HepG2 (cell line): ENCODE measurements at regions not wholly inside any gene's neighbourhood (a gene's known extent, or its start where the extent isn't known, plus 50 kb on each side); places are given as distances from the start of the nearest gene placed in this dataset.

ENCODE experiments used
- ATAC-seq: fragments of 200-7000 bp; cut with Tn5 transposase; 3 replicates; pipeline ENCODE4 v1.9.1; 2020; ENCODE audit warnings: mild to moderate bottlenecking, moderate library complexity
- BruUV-seq: library from RNA; stranded (reverse); fragments of 400-500 nt; replicated peaks from 2 replicates; lab custom pipeline; 2021; lab: Mats Ljungman, UMichigan
- CTCF ChIA-PET: fragments of 300-600 bp; formaldehyde crosslinking; extraction: SDS; loops from one replicate; lab custom pipeline; 2021; ENCODE audit warnings: low total read pairs, inconsistent platforms, low intra/inter-chr PET ratio; lab: Yijun Ruan, JAX
- POLR2A ChIA-PET: fragments of 350-600 bp; sonication (Branson Sonifier 250); formaldehyde crosslinking; loops from one replicate; lab custom pipeline; 2020; ENCODE audit warnings: antibody characterized with exemption, inconsistent platforms; lab: Yijun Ruan, JAX
- DNase-seq: peaks from one replicate; pipeline ENCODE4 v3.0.0-alpha.2; 2015; ENCODE audit warnings: low spot score
- FAIRE-seq: peaks from 3 replicates; lab custom pipeline; 2011; peaks lifted over from hg19 to GRCh38; lab: Jason Lieb, UNC
- H2AFZ ChIP-seq: one replicate; pipeline ENCODE4 v1.6.1; 2011; ENCODE audit warnings: low read length, inconsistent platforms
- H3K27ac ChIP-seq: fragments of 300-600 bp; 3 replicates; pipeline ENCODE4 v1.8.0; 2011; ENCODE audit warnings: mixed run types, mild to moderate bottlenecking, mixed read lengths, low read length, inconsistent platforms; ENCODE audit not compliant: insufficient read depth; ENCODE audit errors: extremely low read length
- H3K27me3 ChIP-seq, 2 experiments: fragments of 200-600 bp in 1 of 2; 2 replicates in 1 of 2; 3 replicates in 1 of 2; pipeline versions ENCODE4 v1.6.0 to v1.8.0; 2011; ENCODE audit warnings: low read length in 2 of 2, mild to moderate bottlenecking in 2 of 2, moderate library complexity in 2 of 2, inconsistent platforms in 1 of 2; ENCODE audit not compliant: insufficient read depth in 2 of 2, control insufficient read depth in 1 of 2
- H3K36me3 ChIP-seq, 2 experiments: fragments of 200-600 bp in 1 of 2; replicated peaks in 1 of 2; 2 replicates in 1 of 2; 3 replicates in 1 of 2; pipeline versions ENCODE4 v1.5.1 to v1.8.0; 2011; ENCODE audit warnings: low read length in 2 of 2, inconsistent platforms in 1 of 2; ENCODE audit not compliant: insufficient read depth in 2 of 2, control insufficient read depth in 1 of 2
- H3K4me1 ChIP-seq: 2 replicates; pipeline ENCODE4 v1.5.1; 2012; ENCODE audit warnings: low read length, inconsistent platforms; ENCODE audit not compliant: insufficient read depth
- H3K4me2 ChIP-seq: 2 replicates; pipeline ENCODE4 v1.6.0; 2011; ENCODE audit warnings: low read depth, low read length, inconsistent platforms
- H3K4me3 ChIP-seq, 3 experiments: fragments of 200-600 bp in 1 of 3; sonication (generic), shearing (Covaris generic) in 1 of 3; replicated peaks in 1 of 3; 2 replicates each; pipeline ENCODE4 v1.5.1; 2011 to 2016; ENCODE audit warnings: low read length in 3 of 3, inconsistent platforms in 2 of 3, low read depth in 2 of 3, mild to moderate bottlenecking in 2 of 3, control low read depth in 1 of 3, mixed read lengths in 1 of 3; ENCODE audit not compliant: insufficient read depth in 1 of 3
- H3K79me2 ChIP-seq: one replicate; pipeline ENCODE4 v1.6.1; 2011; ENCODE audit warnings: low read length, inconsistent platforms; ENCODE audit not compliant: insufficient read depth
- H3K9ac ChIP-seq: 2 replicates; pipeline ENCODE4 v1.6.0; 2011; ENCODE audit warnings: mild to moderate bottlenecking, low read depth, low read length, inconsistent platforms; ENCODE audit not compliant: insufficient read depth
- H3K9me3 ChIP-seq: 2 replicates; pipeline ENCODE4 v1.5.1; 2012; ENCODE audit warnings: mild to moderate bottlenecking, low read length
- H4K20me1 ChIP-seq: 2 replicates; pipeline ENCODE4 v1.6.0; 2011; ENCODE audit warnings: inconsistent platforms, mild to moderate bottlenecking, low read length, moderate library complexity; ENCODE audit not compliant: insufficient read depth
- MATR3 ChIP-seq: sonication (generic); formaldehyde crosslinking; IDR thresholded peaks from 2 replicates; pipeline ENCODE4 v1.4.0; 2020; ENCODE audit warnings: missing genetic modification reagents
- MTF1 ChIP-seq: sonication (generic); formaldehyde crosslinking; IDR thresholded peaks from 2 replicates; pipeline ENCODE4 v1.5.0; 2020; ENCODE audit warnings: missing genetic modification reagents
- ZNF558 ChIP-seq: sonication (generic); formaldehyde crosslinking; IDR thresholded peaks from 2 replicates; pipeline ENCODE4 v1.9.0; 2022; ENCODE audit warnings: mild to moderate bottlenecking, missing genetic modification reagents, borderline replicate concordance
- ZNF660 ChIP-seq: sonication (generic); formaldehyde crosslinking; IDR thresholded peaks from 2 replicates; pipeline ENCODE4 v1.5.1; 2020; ENCODE audit warnings: mild to moderate bottlenecking, low read depth, missing genetic modification reagents, borderline replicate concordance
- ZNF720 ChIP-seq: sonication (generic); formaldehyde crosslinking; IDR thresholded peaks from 2 replicates; pipeline ENCODE4 v1.4.0; 2020; ENCODE audit warnings: missing genetic modification reagents
- WGBS: methylation state at CpG from one replicate; pipeline ENCODE4 v1.1.6; 2017; ENCODE audit warnings: low lambda C conversion rate; 5-methylcytosine and 5-hydroxymethylcytosine counted together
- in situ Hi-C: cut with HindIII; loops from 2 replicates; pipeline ENCODE4 v1.10.0; 2017; ENCODE audit warnings: low pct_unique_long_range_greater_than_20kb; ENCODE audit not compliant: extremely low pct_ligation_motif_present
- intact Hi-C: fragments of 100-400 bp; cut with micrococcal nuclease; formaldehyde crosslinking; loops from one replicate; pipeline ENCODE4 v1.10.0; 2022; ENCODE audit not compliant: unreplicated experiment
- TF ChIP-seq, protein P1 (sequence below): sonication (generic); formaldehyde crosslinking; IDR thresholded peaks from 2 replicates; pipeline ENCODE4 v1.5.0; 2020; ENCODE audit warnings: mild to moderate bottlenecking, missing genetic modification reagents

DNA sequence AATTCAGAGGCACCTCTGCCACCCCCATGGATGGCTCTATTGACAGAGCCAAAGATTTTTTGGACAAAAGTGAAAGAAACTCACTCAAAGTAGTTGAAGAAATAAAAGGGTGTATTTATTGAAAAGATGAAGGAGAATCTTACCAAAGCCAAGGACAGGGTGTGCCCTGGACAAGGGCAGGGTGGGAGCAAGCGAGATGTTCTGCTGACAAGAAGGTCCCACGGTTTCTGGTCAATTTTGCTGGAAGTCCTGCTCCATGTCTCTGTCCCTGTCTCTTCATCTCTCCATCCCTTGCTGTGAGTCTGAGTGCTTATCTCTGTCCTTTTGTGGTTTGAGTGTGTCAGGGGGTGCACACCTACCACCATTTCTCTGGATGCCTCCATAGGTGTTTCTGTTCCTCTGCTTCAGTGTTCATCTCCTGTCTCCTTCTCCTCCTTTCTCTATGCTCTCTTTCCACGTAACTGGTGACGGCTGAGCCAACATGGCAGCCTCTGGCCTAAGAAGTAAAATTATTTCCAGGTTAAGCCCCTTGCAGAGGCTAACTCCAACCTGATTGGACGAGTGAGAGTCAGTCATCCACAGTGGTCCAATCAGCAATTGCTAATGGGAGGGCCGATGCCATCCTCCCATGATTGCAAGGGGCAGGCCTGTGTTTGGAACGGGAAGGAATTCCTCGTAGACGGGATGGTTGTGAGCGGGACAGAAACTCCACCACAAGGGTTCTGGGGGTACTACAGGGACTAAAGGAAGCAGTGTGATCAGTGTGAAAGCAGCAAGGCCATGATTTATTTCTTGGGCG is 502.1 kb upstream of the CDH4 start (continued):
- TF ChIP-seq, protein P1, sequence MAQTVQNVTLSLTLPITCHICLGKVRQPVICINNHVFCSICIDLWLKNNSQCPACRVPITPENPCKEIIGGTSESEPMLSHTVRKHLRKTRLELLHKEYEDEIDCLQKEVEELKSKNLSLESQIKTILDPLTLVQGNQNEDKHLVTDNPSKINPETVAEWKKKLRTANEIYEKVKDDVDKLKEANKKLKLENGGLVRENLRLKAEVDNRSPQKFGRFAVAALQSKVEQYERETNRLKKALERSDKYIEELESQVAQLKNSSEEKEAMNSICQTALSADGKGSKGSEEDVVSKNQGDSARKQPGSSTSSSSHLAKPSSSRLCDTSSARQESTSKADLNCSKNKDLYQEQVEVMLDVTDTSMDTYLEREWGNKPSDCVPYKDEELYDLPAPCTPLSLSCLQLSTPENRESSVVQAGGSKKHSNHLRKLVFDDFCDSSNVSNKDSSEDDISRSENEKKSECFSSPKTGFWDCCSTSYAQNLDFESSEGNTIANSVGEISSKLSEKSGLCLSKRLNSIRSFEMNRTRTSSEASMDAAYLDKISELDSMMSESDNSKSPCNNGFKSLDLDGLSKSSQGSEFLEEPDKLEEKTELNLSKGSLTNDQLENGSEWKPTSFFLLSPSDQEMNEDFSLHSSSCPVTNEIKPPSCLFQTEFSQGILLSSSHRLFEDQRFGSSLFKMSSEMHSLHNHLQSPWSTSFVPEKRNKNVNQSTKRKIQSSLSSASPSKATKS (CRISPR knock-in tag) = no peak
- TF ChIP-seq ZNF660 (CRISPR knock-in tag) (no peak), ZNF558 (no peak), MTF1 (CRISPR knock-in tag) (no peak)

DNA sequence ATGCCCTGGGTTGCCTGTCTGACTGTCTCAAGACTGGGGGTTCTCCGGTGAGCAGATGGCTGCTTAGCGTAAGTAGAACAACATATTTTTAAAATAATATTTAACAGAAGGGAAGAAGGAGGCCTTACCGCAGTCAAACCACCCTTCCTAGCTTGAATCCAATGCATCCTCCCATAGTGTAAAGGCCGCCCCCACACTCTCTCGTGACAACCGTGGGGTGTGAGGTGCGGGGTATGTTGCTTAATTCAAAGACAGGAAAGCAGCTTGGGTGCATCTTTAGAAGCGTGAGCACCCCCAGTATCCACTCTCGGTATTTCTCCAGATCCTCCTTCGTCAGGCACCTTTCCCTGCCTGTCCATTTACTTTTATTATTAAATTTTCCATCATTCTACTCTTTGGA is 501.2 kb upstream of the CDH4 start:
- no peaks in the 10 kb centered on the region for H3K4me1 ChIP-seq
- no peaks in the 10 kb centered on the region for H3K79me2 ChIP-seq
- H3K9ac ChIP-seq = no peak overlapping the region
- no peak for TF ChIP-seq ZNF720
- TF ChIP-seq MATR3 (CRISPR knock-in tag) = no peak
- H3K36me3 ChIP-seq = no peaks in the 10 kb centered on the region
- H4K20me1 ChIP-seq = no peaks in the 10 kb centered on the region
- H3K4me3 ChIP-seq = no peak overlapping the region
- no peaks in the 10 kb centered on the region for H3K27me3 ChIP-seq
- FAIRE-seq (no peak), DNase-seq (no peak), ATAC-seq (no peak)
- in situ Hi-C loops = no loop called here
- WGBS = 24% methylated on average over 9 of the region's 10 CpGs
- peaks cover 70% of the 10 kb centered on the region for H3K9me3 ChIP-seq
- intact Hi-C loops = no loop called here
- ChIA-PET POLR2A (no interaction called here), CTCF (no interaction called here)
- no peak overlapping the region for H3K27ac ChIP-seq
- no peak overlapping the region for H3K4me2 ChIP-seq
- no TSS peak for BruUV-seq
- H2AFZ ChIP-seq = no peak overlapping the region
